ENCODE measurements at regions not wholly inside any gene's neighbourhood (a gene's known extent, or its start where the extent isn't known, plus 50 kb on each side); places are given as distances from the start of the nearest gene placed in this dataset.

GRCh38 chr1:87834941-87835340, 506.3 kb downstream of the LMO4 start:
- no peak for DNase-seq

GRCh38 chr1:87840767-87841166, 512.1 kb downstream of the LMO4 start:
- no peak for DNase-seq

- DNase-seq = no peak
Observed at GRCh38 chr1:87841332-87841731, 512.7 kb downstream of the LMO4 start.

- no peak for DNase-seq
Observed at GRCh38 chr1:87842156-87842555, 513.5 kb downstream of the LMO4 start.

GRCh38 chr1:87844251-87844650, 515.6 kb downstream of the LMO4 start:
- no peak for DNase-seq

- no peak for DNase-seq
Observed at GRCh38 chr1:87851490-87851889, 522.8 kb downstream of the LMO4 start.

- no peak for DNase-seq
Observed at GRCh38 chr1:87852410-87853161, 523.9 kb downstream of the LMO4 start.

GRCh38 chr1:87853576-87854351, 525.1 kb downstream of the LMO4 start:
- no peak for DNase-seq

GRCh38 chr1:87863317-87863716, 534.6 kb downstream of the LMO4 start:
- DNase-seq = no peak

- no peak for DNase-seq
Observed at GRCh38 chr1:87864676-87865075, 536.0 kb downstream of the LMO4 start.

GRCh38 chr1:87866416-87866815, 537.7 kb downstream of the LMO4 start:
- no peak for DNase-seq

GRCh38 chr1:87867626-87868025, 538.9 kb downstream of the LMO4 start:
- no peak for DNase-seq

- peak; percentile 3 for DNase-seq
Observed at GRCh38 chr1:87869567-87869966, 540.9 kb downstream of the LMO4 start.

GRCh38 chr1:87872189-87872588, 543.5 kb downstream of the LMO4 start:
- no peak for DNase-seq

- no peak for DNase-seq
Observed at GRCh38 chr1:87872692-87873091, 544.0 kb downstream of the LMO4 start.

GRCh38 chr1:87878873-87879272, 550.2 kb downstream of the LMO4 start:
- DNase-seq = no peak

GRCh38 chr1:87880098-87880760, 551.5 kb downstream of the LMO4 start:
- DNase-seq = no peak

GRCh38 chr1:87880764-87881163, 552.1 kb downstream of the LMO4 start:
- DNase-seq = no peak

GRCh38 chr1:87883906-87884305, 555.2 kb downstream of the LMO4 start:
- no peak for DNase-seq

GRCh38 chr1:87884581-87884980, 555.9 kb downstream of the LMO4 start:
- no peak for DNase-seq

GRCh38 chr1:87885278-87886025, 556.8 kb downstream of the LMO4 start:
- DNase-seq = no peak

- no peak for DNase-seq
Observed at GRCh38 chr1:87887100-87887499, 558.4 kb downstream of the LMO4 start.

GRCh38 chr1:87888446-87888845, 559.8 kb downstream of the LMO4 start:
- DNase-seq = no peak
